Effector memory CD8-positive, alpha-beta T cell (primary cell): ENCODE measurements at regions not wholly inside any gene's neighbourhood (a gene's known extent, or its start where the extent isn't known, plus 50 kb on each side); places are given as distances from the start of the nearest gene placed in this dataset.

ENCODE experiments used
- ATAC-seq: fragments of 150-1000 bp; cut with Tn5 transposase; replicated peaks from 2 replicates; pipeline ENCODE4 v1.10.0; 2021; ENCODE audit warnings: mild to moderate bottlenecking, moderate library complexity
- DNase-seq, 3 experiments: peaks; one replicate each; pipeline ENCODE4 v3.0.0; 2021
- H3K27ac Mint-ChIP-seq, 2 donors: one replicate each; pipeline ENCODE4 v1.8.0; 2022; ENCODE audit warnings: mild to moderate bottlenecking in 2 of 2, mixed read lengths in 2 of 2, moderate library complexity in 2 of 2
- H3K27me3 Mint-ChIP-seq, 2 donors: one replicate each; pipeline ENCODE4 v1.8.0; 2022; ENCODE audit warnings: mixed read lengths in 2 of 2
- H3K36me3 Mint-ChIP-seq: one replicate; pipeline ENCODE4 v1.8.0; 2022; ENCODE audit warnings: mild to moderate bottlenecking, moderate library complexity, mixed read lengths; ENCODE audit not compliant: insufficient read depth
- H3K4me1 Mint-ChIP-seq, 2 donors: one replicate each; pipeline ENCODE4 v1.8.0; 2022; ENCODE audit warnings: low read depth in 2 of 2, mixed read lengths in 2 of 2
- H3K4me3 Mint-ChIP-seq, 2 donors: one replicate each; pipeline ENCODE4 v1.8.0; 2022; ENCODE audit warnings: mild to moderate bottlenecking in 2 of 2, mixed read lengths in 2 of 2, moderate library complexity in 2 of 2
- H3K9me3 Mint-ChIP-seq, 2 donors: one replicate each; pipeline ENCODE4 v1.8.0; 2022; ENCODE audit warnings: mixed read lengths in 2 of 2

GRCh38 chr2:146623771-146624170 is 1221.1 kb upstream of the ACVR2A start:
- H3K27me3 Mint-ChIP-seq = no peaks in the 10 kb centered on the region
- no peak overlapping the region for H3K27ac Mint-ChIP-seq
- no peaks in the 10 kb centered on the region for H3K36me3 Mint-ChIP-seq
- no peak overlapping the region for H3K4me3 Mint-ChIP-seq
- H3K4me1 Mint-ChIP-seq = no peaks in the 10 kb centered on the region
- DNase-seq (no peak), ATAC-seq (no peak)
- peaks cover 4 to 6% of the 10 kb centered on the region in 2 donors for H3K9me3 Mint-ChIP-seq

- H3K27me3 Mint-ChIP-seq = no peaks in the 10 kb centered on the region
- no peak overlapping the region for H3K4me3 Mint-ChIP-seq
- DNase-seq (no peak), ATAC-seq (no peak)
- no peak overlapping the region for H3K27ac Mint-ChIP-seq
- H3K4me1 Mint-ChIP-seq = no peaks in the 10 kb centered on the region
- H3K9me3 Mint-ChIP-seq = peaks cover under 1 to 7% of the 10 kb centered on the region in 2 donors
- H3K36me3 Mint-ChIP-seq = no peaks in the 10 kb centered on the region
Measured at GRCh38 chr2:146621656-146622055, 1223.2 kb upstream of the ACVR2A start.

GRCh38 chr2:146615778-146616177 is 1229.1 kb upstream of the ACVR2A start:
- Mint-ChIP-seq H3K9me3 (peaks cover 3 to 14% of the 10 kb centered on the region in 2 donors), H3K27me3 (no peaks in the 10 kb centered on the region)
- no peak for DNase-seq

GRCh38 chr2:146608490-146608889 is 1236.3 kb upstream of the ACVR2A start:
- DNase-seq = no peak
- H3K36me3 Mint-ChIP-seq = no peaks in the 10 kb centered on the region
- H3K27ac Mint-ChIP-seq = no peak overlapping the region
- no peaks in the 10 kb centered on the region for H3K4me1 Mint-ChIP-seq
- H3K4me3 Mint-ChIP-seq = no peak overlapping the region
- no peak for ATAC-seq
- H3K9me3 Mint-ChIP-seq = peaks cover 4 to 7% of the 10 kb centered on the region in 2 donors
- no peaks in the 10 kb centered on the region for H3K27me3 Mint-ChIP-seq

More at GRCh38 chr2:146615778-146616177, 1229.1 kb upstream of the ACVR2A start:
- ATAC-seq = no peak
- Mint-ChIP-seq H3K36me3 (no peaks in the 10 kb centered on the region), H3K27ac (no peak overlapping the region), H3K4me3 (no peak overlapping the region), H3K4me1 (no peaks in the 10 kb centered on the region)

GRCh38 chr2:146604521-146604920 is 1240.3 kb upstream of the ACVR2A start:
- H3K4me3 Mint-ChIP-seq = no peak overlapping the region
- no peak overlapping the region for H3K27ac Mint-ChIP-seq
- no peaks in the 10 kb centered on the region for H3K36me3 Mint-ChIP-seq
- H3K4me1 Mint-ChIP-seq = no peaks in the 10 kb centered on the region
- no peak for DNase-seq
- H3K9me3 Mint-ChIP-seq = peaks cover 4 to 7% of the 10 kb centered on the region in 2 donors
- no peak for ATAC-seq
- H3K27me3 Mint-ChIP-seq = no peaks in the 10 kb centered on the region

- no peak for DNase-seq
- no peak for ATAC-seq
- Mint-ChIP-seq H3K4me1 (no peaks in the 10 kb centered on the region), H3K4me3 (no peak overlapping the region), H3K36me3 (no peaks in the 10 kb centered on the region), H3K9me3 (peaks cover 6 to 7% of the 10 kb centered on the region in 2 donors), H3K27ac (no peak overlapping the region), H3K27me3 (no peaks in the 10 kb centered on the region)
Measured at GRCh38 chr2:146602856-146603255, 1242.0 kb upstream of the ACVR2A start.

- H3K9me3 Mint-ChIP-seq = peaks cover 6 to 7% of the 10 kb centered on the region in 2 donors
- no peak overlapping the region for H3K4me3 Mint-ChIP-seq
- no peak overlapping the region for H3K27ac Mint-ChIP-seq
- no peaks in the 10 kb centered on the region for H3K36me3 Mint-ChIP-seq
- no peaks in the 10 kb centered on the region for H3K4me1 Mint-ChIP-seq
- no peaks in the 10 kb centered on the region for H3K27me3 Mint-ChIP-seq
- no peak for DNase-seq
- no peak for ATAC-seq
Measured at GRCh38 chr2:146602383-146602782, 1242.4 kb upstream of the ACVR2A start.

- H3K4me1 Mint-ChIP-seq = no peaks in the 10 kb centered on the region
- H3K27ac Mint-ChIP-seq = no peak overlapping the region
- H3K36me3 Mint-ChIP-seq = no peaks in the 10 kb centered on the region
- ATAC-seq (no peak), DNase-seq (no peak)
- peaks cover 0 to 4% of the 10 kb centered on the region in 2 donors for H3K9me3 Mint-ChIP-seq
- no peak overlapping the region for H3K4me3 Mint-ChIP-seq
- no peaks in the 10 kb centered on the region for H3K27me3 Mint-ChIP-seq
Measured at GRCh38 chr2:146598791-146599190, 1246.0 kb upstream of the ACVR2A start.

GRCh38 chr2:146597291-146597690 is 1247.5 kb upstream of the ACVR2A start:
- H3K4me1 Mint-ChIP-seq = no peaks in the 10 kb centered on the region
- no peaks in the 10 kb centered on the region for H3K36me3 Mint-ChIP-seq
- no peak overlapping the region for H3K27ac Mint-ChIP-seq
- H3K27me3 Mint-ChIP-seq = no peaks in the 10 kb centered on the region
- DNase-seq (no peak), ATAC-seq (no peak)
- peaks cover 0 to 6% of the 10 kb centered on the region in 2 donors for H3K9me3 Mint-ChIP-seq
- H3K4me3 Mint-ChIP-seq = no peak overlapping the region

GRCh38 chr2:146591908-146592307 is 1252.9 kb upstream of the ACVR2A start:
- ATAC-seq = no peak
- H3K4me1 Mint-ChIP-seq = peaks cover 0 to 4% of the 10 kb centered on the region in 2 donors

GRCh38 chr2:146587291-146587713 is 1257.5 kb upstream of the ACVR2A start:
- ATAC-seq = no peak
- no peaks in the 10 kb centered on the region for H3K27me3 Mint-ChIP-seq
- DNase-seq = no peak
- peaks cover 0 to 4% of the 10 kb centered on the region in 2 donors for H3K4me1 Mint-ChIP-seq
- no peaks in the 10 kb centered on the region for H3K36me3 Mint-ChIP-seq
- no peak overlapping the region for H3K27ac Mint-ChIP-seq
- peaks cover 0 to 7% of the 10 kb centered on the region in 2 donors for H3K9me3 Mint-ChIP-seq
- no peak overlapping the region for H3K4me3 Mint-ChIP-seq

More at GRCh38 chr2:146591908-146592307, 1252.9 kb upstream of the ACVR2A start:
- no peak overlapping the region for H3K27ac Mint-ChIP-seq
- no peak overlapping the region for H3K4me3 Mint-ChIP-seq
- no peaks in the 10 kb centered on the region for H3K27me3 Mint-ChIP-seq
- peaks cover 0 to 9% of the 10 kb centered on the region in 2 donors for H3K9me3 Mint-ChIP-seq
- no peaks in the 10 kb centered on the region for H3K36me3 Mint-ChIP-seq
- DNase-seq = no peak

GRCh38 chr2:146584316-146584715 is 1260.5 kb upstream of the ACVR2A start:
- Mint-ChIP-seq H3K27me3 (no peaks in the 10 kb centered on the region), H3K4me3 (no peak overlapping the region), H3K4me1 (peaks cover 0 to 4% of the 10 kb centered on the region in 2 donors), H3K27ac (no peak overlapping the region), H3K9me3 (peaks cover 0 to 7% of the 10 kb centered on the region in 2 donors), H3K36me3 (peaks cover 1% of the 10 kb centered on the region)
- ATAC-seq (no peak), DNase-seq (no peak)

- Mint-ChIP-seq H3K27me3 (no peaks in the 10 kb centered on the region), H3K9me3 (peaks cover 0 to 2% of the 10 kb centered on the region in 2 donors), H3K36me3 (peaks cover 3% of the 10 kb centered on the region), H3K4me1 (no peaks in the 10 kb centered on the region), H3K4me3 (no peak overlapping the region), H3K27ac (no peak overlapping the region)
- ATAC-seq = no peak
- DNase-seq = no peak
Measured at GRCh38 chr2:146579147-146579930, 1265.5 kb upstream of the ACVR2A start.

GRCh38 chr2:146576339-146577111 is 1268.3 kb upstream of the ACVR2A start:
- Mint-ChIP-seq H3K36me3 (peaks cover 3% of the 10 kb centered on the region), H3K4me3 (no peak overlapping the region), H3K27me3 (no peaks in the 10 kb centered on the region), H3K4me1 (no peaks in the 10 kb centered on the region), H3K27ac (no peak overlapping the region), H3K9me3 (no peaks in the 10 kb centered on the region)
- ATAC-seq (no peak), DNase-seq (no peak)
